GM10266 (cell line): ENCODE measurements at regions not wholly inside any gene's neighbourhood (a gene's known extent, or its start where the extent isn't known, plus 50 kb on each side); places are given as distances from the start of the nearest gene placed in this dataset.

Source experiments
- DNase-seq: peaks from one replicate; pipeline ENCODE4 v3.0.0; 2012; ENCODE audit errors: extremely low spot score
- TF ChIP-seq, protein P1 (sequence below): IDR thresholded peaks from 2 replicates; pipeline ENCODE4 v1.5.1; 2012; ENCODE audit warnings: mild to moderate bottlenecking, low read depth; ENCODE audit not compliant: control insufficient read depth, insufficient read depth; ENCODE audit errors: missing control alignments

- TF ChIP-seq, protein P1, sequence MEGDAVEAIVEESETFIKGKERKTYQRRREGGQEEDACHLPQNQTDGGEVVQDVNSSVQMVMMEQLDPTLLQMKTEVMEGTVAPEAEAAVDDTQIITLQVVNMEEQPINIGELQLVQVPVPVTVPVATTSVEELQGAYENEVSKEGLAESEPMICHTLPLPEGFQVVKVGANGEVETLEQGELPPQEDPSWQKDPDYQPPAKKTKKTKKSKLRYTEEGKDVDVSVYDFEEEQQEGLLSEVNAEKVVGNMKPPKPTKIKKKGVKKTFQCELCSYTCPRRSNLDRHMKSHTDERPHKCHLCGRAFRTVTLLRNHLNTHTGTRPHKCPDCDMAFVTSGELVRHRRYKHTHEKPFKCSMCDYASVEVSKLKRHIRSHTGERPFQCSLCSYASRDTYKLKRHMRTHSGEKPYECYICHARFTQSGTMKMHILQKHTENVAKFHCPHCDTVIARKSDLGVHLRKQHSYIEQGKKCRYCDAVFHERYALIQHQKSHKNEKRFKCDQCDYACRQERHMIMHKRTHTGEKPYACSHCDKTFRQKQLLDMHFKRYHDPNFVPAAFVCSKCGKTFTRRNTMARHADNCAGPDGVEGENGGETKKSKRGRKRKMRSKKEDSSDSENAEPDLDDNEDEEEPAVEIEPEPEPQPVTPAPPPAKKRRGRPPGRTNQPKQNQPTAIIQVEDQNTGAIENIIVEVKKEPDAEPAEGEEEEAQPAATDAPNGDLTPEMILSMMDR = no peak
- DNase-seq = no peak
Measured at GRCh38 chr2:137873536-137874244, 90.6 kb upstream of the HNMT start.

- no peak for DNase-seq
- TF ChIP-seq, protein P1 = no peak
Measured at GRCh38 chr2:137879121-137879520, 85.2 kb upstream of the HNMT start.

GRCh38 chr2:137881711-137882110 is 82.6 kb upstream of the HNMT start:
- TF ChIP-seq, protein P1 = no peak
- no peak for DNase-seq

- TF ChIP-seq, protein P1 = no peak
- no peak for DNase-seq
Measured at GRCh38 chr2:137886083-137886831, 78.0 kb upstream of the HNMT start.

GRCh38 chr2:137888845-137889244 is 75.4 kb upstream of the HNMT start:
- DNase-seq = no peak
- TF ChIP-seq, protein P1 = peak; percentile 26

- DNase-seq = no peak
- TF ChIP-seq, protein P1 = no peak
Measured at GRCh38 chr2:137892739-137893138, 71.5 kb upstream of the HNMT start.

- no peak for DNase-seq
- TF ChIP-seq, protein P1 = no peak
Measured at GRCh38 chr2:137893145-137893544, 71.1 kb upstream of the HNMT start.
